MM.1S (cell line): ENCODE measurements at regions not wholly inside any gene's neighbourhood (a gene's known extent, or its start where the extent isn't known, plus 50 kb on each side); places are given as distances from the start of the nearest gene placed in this dataset.

Experiments used
- EZH2 ChIP-seq: fragments of 300-600 bp; sonication (generic); optimal IDR thresholded peaks from 2 replicates; pipeline ENCODE3; 2017; ENCODE audit warnings: low read depth, mild to moderate bottlenecking, antibody characterized with exemption, low read length, mixed read lengths
- TF ChIP-seq, protein P1 (sequence below): fragments of 300-600 bp; sonication (generic); IDR thresholded peaks from 2 replicates; pipeline ENCODE4 v1.5.1; 2016; ENCODE audit warnings: antibody characterized with exemption, low read length, mixed read lengths

DNA sequence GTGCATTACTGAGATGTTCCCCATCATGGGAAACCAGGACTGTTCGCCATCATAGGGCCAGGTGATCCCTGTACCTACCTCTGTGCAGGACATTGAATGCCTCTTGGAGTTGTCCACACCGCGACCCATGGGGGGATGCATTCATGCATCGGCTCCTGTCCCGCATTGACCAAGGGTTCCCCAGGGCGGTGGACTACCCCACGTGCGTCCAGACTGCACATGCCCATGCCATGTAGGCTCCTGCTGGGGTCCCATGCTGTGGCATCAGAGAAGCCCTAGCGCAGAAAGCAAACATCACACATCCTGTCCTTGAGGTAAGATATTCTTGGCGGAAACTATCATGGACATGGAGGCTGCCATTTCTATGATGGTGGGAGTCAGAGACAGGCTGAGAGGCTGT lies 121.6 kb upstream of the UNC5B start:
- no peak for TF ChIP-seq EZH2
- TF ChIP-seq, protein P1, sequence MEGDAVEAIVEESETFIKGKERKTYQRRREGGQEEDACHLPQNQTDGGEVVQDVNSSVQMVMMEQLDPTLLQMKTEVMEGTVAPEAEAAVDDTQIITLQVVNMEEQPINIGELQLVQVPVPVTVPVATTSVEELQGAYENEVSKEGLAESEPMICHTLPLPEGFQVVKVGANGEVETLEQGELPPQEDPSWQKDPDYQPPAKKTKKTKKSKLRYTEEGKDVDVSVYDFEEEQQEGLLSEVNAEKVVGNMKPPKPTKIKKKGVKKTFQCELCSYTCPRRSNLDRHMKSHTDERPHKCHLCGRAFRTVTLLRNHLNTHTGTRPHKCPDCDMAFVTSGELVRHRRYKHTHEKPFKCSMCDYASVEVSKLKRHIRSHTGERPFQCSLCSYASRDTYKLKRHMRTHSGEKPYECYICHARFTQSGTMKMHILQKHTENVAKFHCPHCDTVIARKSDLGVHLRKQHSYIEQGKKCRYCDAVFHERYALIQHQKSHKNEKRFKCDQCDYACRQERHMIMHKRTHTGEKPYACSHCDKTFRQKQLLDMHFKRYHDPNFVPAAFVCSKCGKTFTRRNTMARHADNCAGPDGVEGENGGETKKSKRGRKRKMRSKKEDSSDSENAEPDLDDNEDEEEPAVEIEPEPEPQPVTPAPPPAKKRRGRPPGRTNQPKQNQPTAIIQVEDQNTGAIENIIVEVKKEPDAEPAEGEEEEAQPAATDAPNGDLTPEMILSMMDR: no peak
